ENCODE measurements at regions not wholly inside any gene's neighbourhood (a gene's known extent, or its start where the extent isn't known, plus 50 kb on each side); places are given as distances from the start of the nearest gene placed in this dataset.
A peak's percentile ranks its signal among the peaks of the same experiment; 100 is the strongest.
"Not testable (repeated sequence)": the region's sequence is repeated elsewhere in the genome, so short reads cannot be mapped to it uniquely, and the experiment has no call there.

DNA sequence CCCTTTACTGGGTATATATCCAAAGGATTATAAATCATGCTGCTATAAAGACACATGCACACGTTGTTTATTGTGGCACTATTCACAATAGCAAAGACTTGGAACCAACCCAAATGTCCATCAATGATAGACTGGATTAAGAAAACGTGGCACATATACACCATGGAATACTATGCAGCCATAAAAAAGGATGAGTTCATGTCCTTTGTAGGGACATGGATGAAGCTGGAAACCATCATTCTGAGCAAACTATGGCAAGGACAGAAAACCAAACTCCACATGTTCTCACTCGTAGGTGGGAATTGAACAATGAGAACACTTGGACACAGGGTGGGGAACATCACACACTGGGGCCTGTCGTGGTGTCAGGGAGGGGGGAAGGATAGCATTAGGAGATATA is 59.2 kb downstream of the CXorf49B start:
- DNase-seq: not testable (repeated sequence)

DNA sequence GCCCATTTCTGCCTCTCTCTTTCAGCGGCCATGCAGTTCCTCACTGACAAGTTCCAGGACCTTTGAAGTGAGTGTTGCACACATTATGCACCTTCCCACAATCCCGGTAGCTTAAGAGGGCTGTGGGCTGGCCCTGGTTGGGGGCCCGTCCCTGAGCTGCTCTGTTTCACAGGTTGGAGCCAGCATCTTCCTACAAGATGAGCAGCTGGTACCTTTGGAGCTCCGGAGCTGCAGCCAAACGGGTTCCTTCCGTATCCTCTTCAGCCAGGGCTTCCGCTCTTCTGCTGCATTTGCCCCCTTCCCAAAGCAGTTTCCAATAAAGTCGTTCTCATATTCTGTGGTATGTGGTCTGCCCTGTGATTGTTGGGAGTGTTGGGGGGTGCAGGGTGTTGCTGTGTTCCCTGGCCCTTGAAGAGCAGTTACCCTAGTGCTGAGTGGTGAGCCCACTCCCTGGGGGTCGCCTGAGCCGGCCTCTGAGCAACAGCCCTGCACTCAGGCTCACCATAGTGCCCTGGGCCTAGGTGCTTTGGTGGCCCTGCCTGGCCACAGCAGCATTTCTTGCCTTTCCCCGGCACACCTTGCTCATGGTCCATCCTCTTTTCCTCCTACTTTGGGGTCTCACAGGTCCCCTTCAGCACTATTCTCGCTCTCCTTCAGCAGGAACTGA is 60.4 kb downstream of the CXorf49B start:
- DNase-seq: no peak

- DNase-seq: no peak
Observed at GRCh38 chrX:71828086-71828485, 64.9 kb downstream of the CXorf49B start.

DNA sequence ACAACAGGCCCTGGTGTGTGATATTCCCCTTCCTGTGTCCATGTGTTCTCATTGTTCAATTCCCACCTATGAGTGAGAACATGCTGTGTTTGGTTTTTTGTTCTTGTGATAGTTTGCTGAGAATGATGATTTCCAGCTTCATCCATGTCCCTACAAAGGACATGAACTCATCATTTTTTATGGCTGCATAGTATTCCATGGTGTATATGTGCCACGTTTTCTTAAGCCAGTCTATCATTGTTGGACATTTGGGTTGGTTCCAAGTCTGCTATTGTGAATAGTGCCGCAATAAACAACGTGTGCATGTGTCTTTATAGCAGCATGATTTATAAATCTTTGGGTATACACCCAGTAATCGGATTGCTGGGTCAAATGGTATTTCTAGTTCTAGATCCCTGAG is 72.6 kb upstream of the NHSL2 start:
- not testable (repeated sequence) for DNase-seq

DNA sequence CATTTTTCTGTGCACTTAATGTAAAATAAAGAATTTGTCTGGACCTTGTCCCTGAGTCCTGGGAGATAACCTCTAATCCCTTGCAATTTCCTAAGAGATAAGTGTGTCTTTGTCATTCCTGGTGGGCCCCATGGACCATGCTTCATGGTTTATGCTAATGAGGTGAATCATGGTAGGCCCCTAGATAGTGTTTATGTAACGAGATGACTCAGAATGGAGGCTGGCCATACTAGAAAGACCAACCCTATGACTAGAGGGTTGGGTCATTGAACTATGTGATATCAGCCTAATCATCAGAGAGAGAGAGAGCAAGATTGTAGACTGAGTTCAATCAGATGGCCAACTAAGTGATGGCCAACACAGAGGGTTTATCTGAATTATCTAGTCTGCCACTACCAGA is 64.2 kb upstream of the NHSL2 start:
- DNase-seq: no peak

DNA sequence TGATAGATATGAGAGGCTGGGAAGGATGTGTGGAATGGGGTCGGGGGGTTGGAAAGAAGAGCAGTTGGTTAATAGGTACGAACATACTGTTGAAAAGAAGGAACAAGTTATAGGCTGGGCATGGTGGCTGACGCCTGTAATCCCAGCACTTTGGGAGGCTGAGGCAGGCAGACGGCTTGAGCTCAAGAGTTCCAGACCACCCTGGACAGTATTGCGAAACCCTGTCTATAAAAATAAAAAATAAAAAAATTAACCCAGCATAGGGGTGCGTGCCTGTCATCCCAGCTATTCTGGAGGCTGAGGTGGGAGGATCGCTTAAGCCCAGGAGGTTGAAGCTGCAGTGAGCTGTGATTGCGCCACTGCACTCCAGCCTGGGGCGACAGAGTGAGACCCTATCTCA is 58.5 kb upstream of the NHSL2 start:
- DNase-seq: no peak

DNA sequence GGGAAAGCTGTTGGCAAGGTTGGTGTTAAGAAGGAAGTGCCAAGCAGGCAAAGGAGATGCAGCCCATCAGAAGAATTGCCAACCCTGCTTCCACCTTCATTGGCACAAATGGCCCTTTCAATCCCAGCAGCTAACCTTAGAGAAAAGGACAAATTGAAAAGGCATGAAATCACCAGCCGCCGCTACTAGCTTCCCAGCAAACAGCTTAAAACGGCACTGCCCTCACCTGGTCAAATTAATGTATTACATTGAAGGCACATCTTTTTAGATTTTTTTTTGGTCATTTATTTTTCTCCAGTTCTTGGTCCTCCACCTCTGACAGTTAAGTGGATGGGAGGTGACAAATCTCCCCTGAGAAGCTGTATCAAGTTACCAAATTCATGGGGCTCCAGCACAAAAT is 51.0 kb upstream of the NHSL2 start:
- DNase-seq: peak in 1 of 4 experiments; percentile 1

Data from activated CD4-positive, CD25-positive, alpha-beta regulatory T cell (primary cell).